ENCODE measurements at regions not wholly inside any gene's neighbourhood (a gene's known extent, or its start where the extent isn't known, plus 50 kb on each side); places are given as distances from the start of the nearest gene placed in this dataset.

- TF ChIP-seq CTCF (IDR thresholded peaks at IDR 0.05): no peak
- no peak for TF ChIP-seq POLR2A (IDR thresholded peaks at IDR 0.05)
These were observed 116.1 kb upstream of the TLE3 start for GRCh38 chr15:70213794-70214193.
